GM18519 (cell line): ENCODE measurements at regions not wholly inside any gene's neighbourhood (a gene's known extent, or its start where the extent isn't known, plus 50 kb on each side); places are given as distances from the start of the nearest gene placed in this dataset.

Experiments
- ATAC-seq: cut with Tn5 transposase; IDR thresholded peaks from one replicate; pipeline ENCODE4 v1.9.1; 2021; ENCODE audit warnings: mild to moderate bottlenecking, moderate library complexity; ENCODE audit not compliant: unreplicated experiment, low FRiP score

- ATAC-seq, result no peak
These were observed 146.9 kb downstream of the TFEC start for GRCh38 chr7:115883629-115884028.

GRCh38 chr7:115881476-115881875, 149.1 kb downstream of the TFEC start:
- ATAC-seq, result no peak

GRCh38 chr7:115879171-115879570, 151.4 kb downstream of the TFEC start:
- no peak for ATAC-seq

DNA sequence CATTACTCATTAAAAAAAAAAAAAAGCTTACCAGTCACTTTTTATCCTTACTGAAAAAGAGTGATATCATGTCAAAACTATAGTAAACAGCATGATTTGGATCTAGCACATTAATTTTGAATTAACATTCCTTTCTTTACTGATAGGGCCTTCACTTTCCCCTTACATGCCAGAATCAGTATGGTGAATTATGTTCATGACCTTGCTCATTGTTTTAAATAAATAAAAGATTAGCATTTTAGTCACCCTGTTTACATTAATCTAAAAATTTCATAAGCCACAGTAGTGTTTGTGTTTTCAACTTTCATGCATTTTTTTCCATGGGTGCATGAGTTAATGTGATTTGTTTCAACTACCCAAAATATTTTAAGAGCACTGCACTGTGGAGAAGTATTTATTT, 160.8 kb downstream of the TFEC start:
- no peak for ATAC-seq

GRCh38 chr7:115869190-115869589, 161.4 kb downstream of the TFEC start:
- no peak for ATAC-seq

GRCh38 chr7:115868369-115868768, 162.2 kb downstream of the TFEC start:
- no peak for ATAC-seq

DNA sequence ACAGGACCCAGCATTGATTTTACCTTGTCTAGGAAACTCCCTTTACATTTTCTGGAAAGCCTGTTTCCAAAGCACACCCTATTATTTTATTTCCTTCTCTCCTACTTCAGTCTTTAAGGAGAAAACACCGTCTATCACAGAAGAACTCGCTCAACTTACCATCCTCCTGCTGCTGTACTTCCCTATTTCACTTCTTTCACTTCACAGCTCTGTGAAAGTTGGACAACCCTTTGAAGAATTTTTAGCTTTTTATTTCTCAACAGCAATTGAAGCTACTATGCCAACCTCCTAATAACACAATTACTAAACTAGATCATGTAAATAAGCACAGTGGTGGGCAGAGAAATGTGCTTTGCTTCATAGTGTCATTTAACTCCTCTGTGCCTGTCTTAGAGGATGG, 166.5 kb downstream of the TFEC start:
- ATAC-seq, result no peak

DNA sequence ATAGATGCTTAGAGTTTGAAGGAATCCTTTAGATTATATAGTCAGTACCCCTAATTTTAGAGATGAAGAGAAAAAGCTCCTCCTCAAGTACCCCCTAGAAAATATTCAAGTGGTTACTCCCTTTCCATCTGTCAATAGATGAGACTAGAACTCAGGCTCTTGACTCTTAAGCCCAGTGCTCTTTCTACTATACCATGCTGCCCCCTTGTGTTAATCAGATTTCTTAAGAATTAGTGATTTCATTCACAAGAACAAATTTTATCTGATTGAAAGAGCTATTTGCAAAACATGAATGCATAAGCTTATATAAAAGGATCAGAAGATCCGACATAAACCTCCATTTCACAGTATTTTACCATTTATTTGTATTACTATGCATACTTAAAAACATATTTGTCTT, 179.3 kb downstream of the TFEC start:
- ATAC-seq, result no peak

DNA sequence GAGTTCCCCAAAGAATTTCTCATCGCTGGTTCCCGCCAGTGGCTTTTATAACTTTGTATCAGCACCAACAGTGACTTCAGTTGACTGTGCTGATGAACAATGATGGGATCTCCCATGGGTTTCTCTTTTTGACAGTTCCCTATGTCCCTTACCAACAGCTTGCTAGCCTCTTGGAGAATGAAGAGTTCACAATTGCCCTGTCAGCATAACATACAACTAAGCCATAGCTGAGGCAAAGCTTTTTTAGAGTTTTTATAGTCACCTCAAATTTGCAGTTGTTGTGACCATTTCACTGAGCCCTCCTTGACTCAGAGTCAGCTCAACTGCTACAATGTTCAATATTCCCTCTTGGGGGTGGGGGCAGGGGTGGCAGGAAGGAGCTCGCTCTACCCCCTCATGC, 179.8 kb downstream of the TFEC start:
- no peak for ATAC-seq

DNA sequence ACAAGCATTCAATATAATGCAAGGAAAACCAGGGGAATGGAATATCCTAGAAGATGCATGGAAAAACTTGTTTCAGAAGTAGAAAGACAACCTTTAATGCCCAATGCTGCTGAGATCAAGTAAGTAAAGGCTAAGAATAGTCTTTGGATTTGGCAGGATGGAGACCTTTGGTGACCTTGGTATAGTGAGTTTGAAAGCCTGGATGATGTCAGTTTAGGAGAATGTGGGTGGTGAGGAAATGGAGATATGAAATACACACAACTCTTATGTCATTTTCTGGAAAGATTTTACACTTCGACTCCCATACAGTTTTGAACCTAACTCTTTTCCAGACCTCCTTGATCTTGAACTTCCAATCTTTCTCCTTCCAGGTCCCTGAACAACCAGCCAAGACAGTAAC, 185.7 kb downstream of the TFEC start:
- ATAC-seq, result no peak

DNA sequence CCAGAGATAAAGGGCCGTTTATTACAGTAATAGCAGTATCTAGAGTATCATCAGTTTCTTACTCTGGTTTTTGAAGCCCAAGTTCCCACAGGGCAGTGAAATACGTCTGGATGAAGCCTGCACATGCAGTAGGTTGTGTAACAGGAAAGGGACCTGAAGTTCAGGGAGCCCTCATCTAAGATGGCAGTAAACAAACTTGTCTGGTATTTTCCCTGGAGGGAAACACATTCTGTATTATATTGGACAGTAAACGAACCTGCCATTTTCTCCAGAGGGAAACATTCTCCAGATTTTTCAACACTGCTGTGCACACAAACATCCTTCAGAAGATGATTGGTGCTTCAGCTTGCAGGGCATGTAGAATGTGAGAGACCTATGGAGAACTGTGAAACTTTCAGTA, 189.9 kb downstream of the TFEC start:
- no peak for ATAC-seq

- no peak for ATAC-seq
These were observed 191.7 kb downstream of the TFEC start for GRCh38 chr7:115838829-115839228.

GRCh38 chr7:115831371-115831770, 199.2 kb downstream of the TFEC start:
- ATAC-seq, result no peak

- ATAC-seq, result no peak
These were observed 203.1 kb downstream of the TFEC start for GRCh38 chr7:115827305-115828045.

GRCh38 chr7:115825456-115826115, 205.0 kb downstream of the TFEC start:
- ATAC-seq, result no peak

DNA sequence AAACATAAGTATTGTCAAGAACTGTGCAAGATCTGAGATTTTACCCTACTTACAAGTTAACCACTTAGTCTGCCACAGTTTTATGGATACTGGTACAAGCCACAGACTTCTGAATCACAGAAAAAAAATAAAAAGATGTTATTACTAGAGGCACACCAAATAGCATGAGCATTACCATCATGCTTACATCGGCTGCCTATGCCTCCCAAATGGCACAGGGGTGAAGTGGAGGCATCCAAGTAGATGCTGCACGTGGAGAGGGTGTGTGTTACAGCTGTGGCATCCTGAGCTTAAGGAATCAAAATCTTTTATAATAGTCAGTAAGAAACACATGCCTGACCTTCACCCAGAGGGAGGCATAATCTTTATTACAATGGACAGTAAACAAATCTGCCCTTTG, 207.8 kb downstream of the TFEC start:
- no peak for ATAC-seq

DNA sequence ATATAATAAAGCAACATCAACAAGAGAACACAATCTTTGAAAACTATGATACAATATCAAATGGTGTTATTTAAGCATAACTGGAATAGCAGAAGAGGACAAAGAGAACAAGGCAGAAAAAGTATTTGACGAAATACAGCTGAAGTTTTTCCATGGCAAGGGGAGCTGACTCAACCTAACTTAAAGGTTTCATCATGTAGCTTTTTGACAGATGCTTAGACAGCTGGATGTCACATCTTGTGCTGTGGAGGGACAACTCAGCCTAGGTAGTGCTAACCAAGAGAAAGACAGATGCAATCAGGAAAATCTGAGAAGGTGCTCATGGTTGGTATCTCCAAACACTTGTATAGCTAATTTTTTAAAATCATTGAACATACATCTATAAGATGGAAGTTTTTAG, 208.2 kb downstream of the TFEC start:
- no peak for ATAC-seq

DNA sequence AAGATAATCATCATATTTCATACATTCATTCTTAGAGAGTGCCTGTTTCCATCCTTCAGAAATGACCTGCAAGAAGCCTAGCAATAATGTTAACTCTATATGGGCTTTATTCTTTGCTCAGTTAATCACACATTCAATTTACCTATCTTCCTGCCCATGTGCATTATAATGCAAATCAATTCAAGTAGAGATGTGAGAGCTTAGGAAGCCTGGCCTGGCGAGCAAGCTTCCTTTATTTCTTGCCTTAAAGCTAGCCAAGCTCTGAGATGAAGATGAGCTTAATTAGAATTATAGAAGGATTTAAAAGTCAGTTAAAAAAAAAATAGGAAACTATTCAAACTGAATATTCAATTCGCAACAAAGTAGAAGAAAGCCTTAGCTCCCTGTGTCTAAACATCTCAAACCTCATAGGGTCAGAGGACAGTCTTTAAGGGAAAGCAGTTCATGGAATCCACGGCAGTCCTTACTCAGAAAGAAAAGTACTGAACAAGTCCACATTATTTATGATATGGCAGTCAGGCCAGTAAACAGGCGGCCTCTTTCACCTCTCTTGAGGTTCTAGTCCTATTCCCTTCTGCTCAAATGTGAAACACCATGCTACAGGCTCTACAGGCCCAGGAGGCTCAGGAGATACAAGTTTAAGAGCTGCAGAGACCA, 214.1 kb downstream of the TFEC start:
- no peak for ATAC-seq

- ATAC-seq, result no peak
These were observed 217.8 kb downstream of the TFEC start for GRCh38 chr7:115812794-115813193.

DNA sequence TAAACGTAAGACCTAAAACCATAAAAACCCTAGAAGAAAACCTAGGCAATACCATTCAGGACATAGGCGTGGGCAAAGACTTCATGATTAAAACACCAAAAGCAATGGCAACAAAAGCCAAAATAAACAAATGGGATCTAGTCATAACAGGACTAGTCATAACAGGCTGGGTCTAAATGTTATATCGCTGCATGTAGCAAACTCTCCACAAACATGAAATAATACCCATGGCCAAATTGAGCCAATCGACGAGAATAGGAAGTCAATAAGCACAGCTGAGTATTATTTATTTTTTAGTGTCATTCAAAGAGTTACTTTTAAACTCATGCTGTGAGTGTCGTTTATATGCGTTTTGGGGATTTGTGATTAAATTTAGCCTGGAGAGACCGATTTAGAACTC, 225.1 kb downstream of the TFEC start:
- ATAC-seq, result no peak

DNA sequence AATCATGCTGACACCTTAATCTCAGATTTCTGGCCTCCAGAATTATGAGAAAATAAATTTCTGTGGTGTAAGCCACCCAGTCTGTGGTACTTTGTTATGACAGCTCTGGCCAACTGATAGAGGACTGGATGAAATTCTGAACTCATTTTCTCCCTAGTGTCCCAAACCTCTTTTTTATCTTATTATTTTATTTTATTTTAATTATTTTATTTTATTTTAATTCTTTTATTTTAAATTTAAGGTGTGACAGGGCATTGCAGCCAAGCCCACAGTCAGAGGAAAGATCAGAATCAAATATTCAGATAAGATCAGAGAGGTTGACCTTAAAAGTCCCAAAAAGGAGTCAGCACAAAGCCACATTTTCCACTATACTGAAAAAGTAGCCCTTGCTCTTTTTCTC, 228.1 kb downstream of the TFEC start:
- ATAC-seq, result no peak

- no peak for ATAC-seq
These were observed 231.1 kb downstream of the TFEC start for GRCh38 chr7:115799430-115799829.
